Esophagus muscularis mucosa (tissue), 4 donors: ENCODE measurements at regions not wholly inside any gene's neighbourhood (a gene's known extent, or its start where the extent isn't known, plus 50 kb on each side); places are given as distances from the start of the nearest gene placed in this dataset.

Experiments
- EP300 ChIP-seq: sonication (generic); formaldehyde crosslinking; IDR thresholded peaks from one replicate; pipeline ENCODE4 v1.6.1; 2017; ENCODE audit warnings: antibody characterized with exemption
- POLR2A ChIP-seq: fragments of 450-650 bp; IDR thresholded peaks from one replicate; pipeline ENCODE4 v1.6.1; 2017; ENCODE audit warnings: antibody characterized with exemption, moderate library complexity, mild to moderate bottlenecking, low read depth
- TF ChIP-seq, protein P1 (sequence below), 3 experiments: fragments of 200-600 bp in 2 of 3; fragments of 450-650 bp in 1 of 3; sonication (generic) in 2 of 3; IDR thresholded peaks; one replicate each; pipeline ENCODE4 v1.5.1; 2017 to 2019; ENCODE audit warnings: antibody characterized with exemption in 3 of 3, mild to moderate bottlenecking in 2 of 3, moderate library complexity in 1 of 3

DNA sequence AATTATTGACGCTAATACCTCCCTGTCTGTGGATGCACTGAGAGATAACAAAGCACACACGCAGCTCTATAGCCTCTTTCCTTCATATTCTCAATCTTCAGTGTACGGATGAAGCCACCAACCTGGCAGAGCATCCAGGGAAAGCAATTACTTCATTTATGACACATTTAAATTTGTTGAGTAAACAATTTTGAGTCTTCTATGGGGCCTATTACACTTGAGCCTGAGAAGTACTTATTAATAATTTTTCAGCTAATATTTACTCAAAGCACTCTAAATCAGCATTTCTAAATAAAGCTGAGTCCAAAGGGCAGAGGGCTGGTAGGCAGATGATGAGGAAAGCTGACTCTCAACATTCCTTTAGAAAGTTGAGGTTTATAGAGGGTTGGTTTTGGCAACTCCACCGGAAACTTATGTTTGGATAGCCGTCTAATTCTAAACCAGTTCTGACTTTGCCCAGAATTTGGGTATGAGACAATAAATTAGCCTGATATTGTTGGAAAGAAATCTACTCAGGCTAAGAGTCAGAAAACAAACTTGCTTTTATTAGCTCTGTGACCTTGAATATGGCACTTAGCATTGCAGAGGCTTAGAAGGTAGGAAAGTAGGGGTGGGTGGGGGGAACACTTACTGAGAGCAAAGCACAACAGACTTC is 643.5 kb downstream of the CDH11 start:
- no peak for TF ChIP-seq POLR2A
- TF ChIP-seq, protein P1, sequence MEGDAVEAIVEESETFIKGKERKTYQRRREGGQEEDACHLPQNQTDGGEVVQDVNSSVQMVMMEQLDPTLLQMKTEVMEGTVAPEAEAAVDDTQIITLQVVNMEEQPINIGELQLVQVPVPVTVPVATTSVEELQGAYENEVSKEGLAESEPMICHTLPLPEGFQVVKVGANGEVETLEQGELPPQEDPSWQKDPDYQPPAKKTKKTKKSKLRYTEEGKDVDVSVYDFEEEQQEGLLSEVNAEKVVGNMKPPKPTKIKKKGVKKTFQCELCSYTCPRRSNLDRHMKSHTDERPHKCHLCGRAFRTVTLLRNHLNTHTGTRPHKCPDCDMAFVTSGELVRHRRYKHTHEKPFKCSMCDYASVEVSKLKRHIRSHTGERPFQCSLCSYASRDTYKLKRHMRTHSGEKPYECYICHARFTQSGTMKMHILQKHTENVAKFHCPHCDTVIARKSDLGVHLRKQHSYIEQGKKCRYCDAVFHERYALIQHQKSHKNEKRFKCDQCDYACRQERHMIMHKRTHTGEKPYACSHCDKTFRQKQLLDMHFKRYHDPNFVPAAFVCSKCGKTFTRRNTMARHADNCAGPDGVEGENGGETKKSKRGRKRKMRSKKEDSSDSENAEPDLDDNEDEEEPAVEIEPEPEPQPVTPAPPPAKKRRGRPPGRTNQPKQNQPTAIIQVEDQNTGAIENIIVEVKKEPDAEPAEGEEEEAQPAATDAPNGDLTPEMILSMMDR (IDR thresholded peaks at IDR 0.05), result no peak
- TF ChIP-seq EP300, result no peak
